ENCODE measurements at regions not wholly inside any gene's neighbourhood (a gene's known extent, or its start where the extent isn't known, plus 50 kb on each side); places are given as distances from the start of the nearest gene placed in this dataset.

GRCh38 chr7:67553378-67553777 lies 556.7 kb downstream of the TYW1 start:
- ChIA-PET CTCF (no interaction called here), POLR2A (no interaction called here)
- H3K4me1 Mint-ChIP-seq = no peaks in the 10 kb centered on the region
- Histone ChIP-seq H3K36me3 (ENCODE audit: control insufficient read depth in 2 of 2, extremely low read depth in 1 of 2, insufficient read depth in 1 of 2, low read length in 1 of 2) (no peaks in the 10 kb centered on the region), H3K9me3 (no peaks in the 10 kb centered on the region), H3K4me1 (ENCODE audit: control insufficient read depth in 1 of 2, extremely low read depth in 1 of 2, insufficient read depth in 2 of 2, low read length in 2 of 2) (no peaks in the 10 kb centered on the region), H3K27me3 (replicated peaks in 1 of 2; ENCODE audit: control insufficient read depth in 2 of 2, extremely low read depth in 1 of 2, insufficient read depth in 2 of 2, low read length in 1 of 2) (no peaks in the 10 kb centered on the region), H3K4me3 (ENCODE audit: control insufficient read depth in 1 of 2, extremely low read depth in 1 of 2, low read length in 1 of 2) (no peak overlapping the region), H3K27ac (ENCODE audit: low read length) (no peak overlapping the region)
- H3K4me3 Mint-ChIP-seq = no peak overlapping the region
- H3K36me3 Mint-ChIP-seq = no peaks in the 10 kb centered on the region
- ATAC-seq (replicated peaks in 1 of 4) (no peak), DNase-seq (no peak)
- H3K27me3 Mint-ChIP-seq = no peaks in the 10 kb centered on the region
- peaks cover 2 to 12% (median 5%) of the 10 kb centered on the region in 3 donors for H3K9me3 Mint-ChIP-seq
- whole genome bisulfite sequencing (ENCODE audit: insufficient coverage) = 75% methylated on average over 3 of the region's 5 CpGs
- no peak overlapping the region for H3K27ac Mint-ChIP-seq

- Histone ChIP-seq H3K36me3 (ENCODE audit: control insufficient read depth in 2 of 2, extremely low read depth in 1 of 2, insufficient read depth in 1 of 2, low read length in 1 of 2) (no peaks in the 10 kb centered on the region), H3K27ac (ENCODE audit: low read length) (no peak overlapping the region), H3K4me1 (ENCODE audit: control insufficient read depth in 1 of 2, extremely low read depth in 1 of 2, insufficient read depth in 2 of 2, low read length in 2 of 2) (no peaks in the 10 kb centered on the region), H3K9me3 (no peaks in the 10 kb centered on the region), H3K4me3 (ENCODE audit: control insufficient read depth in 1 of 2, extremely low read depth in 1 of 2, low read length in 1 of 2) (no peak overlapping the region), H3K27me3 (replicated peaks in 1 of 2; ENCODE audit: control insufficient read depth in 2 of 2, extremely low read depth in 1 of 2, insufficient read depth in 2 of 2, low read length in 1 of 2) (no peaks in the 10 kb centered on the region)
- Mint-ChIP-seq H3K36me3 (no peaks in the 10 kb centered on the region), H3K9me3 (peaks cover 4 to 22% (median 7%) of the 10 kb centered on the region in 3 donors), H3K27ac (no peak overlapping the region), H3K4me1 (no peaks in the 10 kb centered on the region), H3K4me3 (no peak overlapping the region), H3K27me3 (no peaks in the 10 kb centered on the region)
- no CpG with 5 or more reads among the region's 6 CpGs for WGBS (ENCODE audit: insufficient coverage)
- ChIA-PET CTCF (no interaction called here), POLR2A (no interaction called here)
- DNase-seq (no peak), ATAC-seq (replicated peaks in 1 of 4) (no peak)
These were observed 558.4 kb downstream of the TYW1 start for GRCh38 chr7:67554986-67555385.

GRCh38 chr7:67564959-67565358 lies 568.3 kb downstream of the TYW1 start:
- Histone ChIP-seq H3K27me3 (replicated peaks in 1 of 2; ENCODE audit: control insufficient read depth in 2 of 2, extremely low read depth in 1 of 2, insufficient read depth in 2 of 2, low read length in 1 of 2) (peaks cover 0 to 2% of the 10 kb centered on the region in 2 experiments), H3K27ac (ENCODE audit: low read length) (no peak overlapping the region), H3K4me1 (ENCODE audit: control insufficient read depth in 1 of 2, extremely low read depth in 1 of 2, insufficient read depth in 2 of 2, low read length in 2 of 2) (no peaks in the 10 kb centered on the region), H3K36me3 (ENCODE audit: control insufficient read depth in 2 of 2, extremely low read depth in 1 of 2, insufficient read depth in 1 of 2, low read length in 1 of 2) (no peaks in the 10 kb centered on the region), H3K4me3 (ENCODE audit: control insufficient read depth in 1 of 2, extremely low read depth in 1 of 2, low read length in 1 of 2) (no peak overlapping the region), H3K9me3 (no peaks in the 10 kb centered on the region)
- no peaks in the 10 kb centered on the region for H3K27me3 Mint-ChIP-seq
- peaks cover 6 to 12% (median 11%) of the 10 kb centered on the region in 3 donors for H3K9me3 Mint-ChIP-seq
- no peak for DNase-seq
- no peaks in the 10 kb centered on the region for H3K4me1 Mint-ChIP-seq
- 70% methylated on average over 3 of the region's 4 CpGs for WGBS (ENCODE audit: insufficient coverage)
- H3K27ac Mint-ChIP-seq = no peak overlapping the region
- no peak overlapping the region for H3K4me3 Mint-ChIP-seq
- H3K36me3 Mint-ChIP-seq = no peaks in the 10 kb centered on the region
- ChIA-PET CTCF (no interaction called here), POLR2A (no interaction called here)
- ATAC-seq (replicated peaks in 1 of 4) = no peak

GRCh38 chr7:67566101-67566500 lies 569.5 kb downstream of the TYW1 start:
- 38% methylated on average over 1 of the region's 4 CpGs for WGBS (ENCODE audit: insufficient coverage)
- ChIA-PET POLR2A (interaction anchor here in 1 of 2 donors (0.6 kb wide), 1 partner anchor 210 kb away, joined by 5 read pairs; no protein-coding TSS in a partner anchor), CTCF (interaction anchor here in 1 of 2 donors (0.6 kb wide), 3 partner anchors 200 to 1633 kb away, joined by 3 to 5 read pairs (median 5); no protein-coding TSS in a partner anchor)
- Histone ChIP-seq H3K9me3 (no peaks in the 10 kb centered on the region), H3K4me3 (ENCODE audit: control insufficient read depth in 1 of 2, extremely low read depth in 1 of 2, low read length in 1 of 2) (no peak overlapping the region), H3K36me3 (ENCODE audit: control insufficient read depth in 2 of 2, extremely low read depth in 1 of 2, insufficient read depth in 1 of 2, low read length in 1 of 2) (no peaks in the 10 kb centered on the region), H3K27me3 (replicated peaks in 1 of 2; ENCODE audit: control insufficient read depth in 2 of 2, extremely low read depth in 1 of 2, insufficient read depth in 2 of 2, low read length in 1 of 2) (peaks cover 0 to 2% of the 10 kb centered on the region in 2 experiments), H3K4me1 (ENCODE audit: control insufficient read depth in 1 of 2, extremely low read depth in 1 of 2, insufficient read depth in 2 of 2, low read length in 2 of 2) (no peaks in the 10 kb centered on the region), H3K27ac (ENCODE audit: low read length) (no peak overlapping the region)
- no peak for ATAC-seq (replicated peaks in 1 of 4)
- Mint-ChIP-seq H3K36me3 (no peaks in the 10 kb centered on the region), H3K4me1 (no peaks in the 10 kb centered on the region), H3K27ac (no peak overlapping the region), H3K4me3 (no peak overlapping the region), H3K27me3 (peaks cover 0 to 1% of the 10 kb centered on the region in 2 donors), H3K9me3 (peaks cover 6 to 12% (median 10%) of the 10 kb centered on the region in 3 donors)
- no peak for DNase-seq

GRCh38 chr7:67571026-67571545 lies 574.5 kb downstream of the TYW1 start:
- Mint-ChIP-seq H3K4me3 (no peak overlapping the region), H3K27ac (no peak overlapping the region), H3K27me3 (peaks cover 0 to 1% of the 10 kb centered on the region in 2 donors), H3K36me3 (no peaks in the 10 kb centered on the region), H3K4me1 (no peaks in the 10 kb centered on the region), H3K9me3 (peaks cover 0 to 4% (median 0%) of the 10 kb centered on the region in 3 donors)
- H3K27me3 ChIP-seq (replicated peaks in 1 of 2; ENCODE audit: control insufficient read depth in 2 of 2, extremely low read depth in 1 of 2, insufficient read depth in 2 of 2, low read length in 1 of 2) = peaks cover 0 to 2% of the 10 kb centered on the region in 2 experiments
- ATAC-seq (replicated peaks in 1 of 4) (no peak), DNase-seq (no peak)
- ChIA-PET POLR2A (no interaction called here), CTCF (no interaction called here)
- 100% methylated on average over 2 of the region's 7 CpGs for WGBS (ENCODE audit: insufficient coverage)
- H3K36me3 ChIP-seq (ENCODE audit: control insufficient read depth in 2 of 2, extremely low read depth in 1 of 2, insufficient read depth in 1 of 2, low read length in 1 of 2) = no peaks in the 10 kb centered on the region
- H3K4me3 ChIP-seq (ENCODE audit: control insufficient read depth in 1 of 2, extremely low read depth in 1 of 2, low read length in 1 of 2) = no peak overlapping the region
- H3K9me3 ChIP-seq = no peaks in the 10 kb centered on the region
- H3K4me1 ChIP-seq (ENCODE audit: control insufficient read depth in 1 of 2, extremely low read depth in 1 of 2, insufficient read depth in 2 of 2, low read length in 2 of 2) = no peaks in the 10 kb centered on the region
- no peak overlapping the region for H3K27ac ChIP-seq (ENCODE audit: low read length)

GRCh38 chr7:67573639-67574038 lies 577.0 kb downstream of the TYW1 start:
- no CpG with 5 or more reads among the region's 4 CpGs for WGBS (ENCODE audit: insufficient coverage)
- Mint-ChIP-seq H3K4me1 (no peaks in the 10 kb centered on the region), H3K4me3 (no peak overlapping the region), H3K27ac (no peak overlapping the region), H3K27me3 (peaks cover 0 to 1% of the 10 kb centered on the region in 2 donors), H3K36me3 (no peaks in the 10 kb centered on the region), H3K9me3 (peaks cover 0 to 7% (median 0%) of the 10 kb centered on the region in 3 donors)
- H3K27ac ChIP-seq (ENCODE audit: low read length) = no peak overlapping the region
- ATAC-seq (replicated peaks in 1 of 4) = no peak
- DNase-seq = no peak
- no peaks in the 10 kb centered on the region for H3K4me1 ChIP-seq (ENCODE audit: control insufficient read depth in 1 of 2, extremely low read depth in 1 of 2, insufficient read depth in 2 of 2, low read length in 2 of 2)
- ChIA-PET POLR2A (no interaction called here), CTCF (no interaction called here)
- no peaks in the 10 kb centered on the region for H3K9me3 ChIP-seq
- peaks cover 0 to 4% of the 10 kb centered on the region in 2 experiments for H3K27me3 ChIP-seq (replicated peaks in 1 of 2; ENCODE audit: control insufficient read depth in 2 of 2, extremely low read depth in 1 of 2, insufficient read depth in 2 of 2, low read length in 1 of 2)
- H3K36me3 ChIP-seq (ENCODE audit: control insufficient read depth in 2 of 2, extremely low read depth in 1 of 2, insufficient read depth in 1 of 2, low read length in 1 of 2) = no peaks in the 10 kb centered on the region
- no peak overlapping the region for H3K4me3 ChIP-seq (ENCODE audit: control insufficient read depth in 1 of 2, extremely low read depth in 1 of 2, low read length in 1 of 2)

- DNase-seq (no peak), ATAC-seq (replicated peaks in 1 of 4) (no peak)
- Mint-ChIP-seq H3K4me1 (no peaks in the 10 kb centered on the region), H3K27me3 (no peaks in the 10 kb centered on the region), H3K36me3 (no peaks in the 10 kb centered on the region), H3K4me3 (no peak overlapping the region), H3K27ac (no peak overlapping the region), H3K9me3 (peaks cover 13 to 36% (median 28%) of the 10 kb centered on the region in 3 donors)
- Histone ChIP-seq H3K36me3 (ENCODE audit: control insufficient read depth in 2 of 2, extremely low read depth in 1 of 2, insufficient read depth in 1 of 2, low read length in 1 of 2) (no peaks in the 10 kb centered on the region), H3K4me3 (ENCODE audit: control insufficient read depth in 1 of 2, extremely low read depth in 1 of 2, low read length in 1 of 2) (no peak overlapping the region), H3K27ac (ENCODE audit: low read length) (no peak overlapping the region), H3K9me3 (no peaks in the 10 kb centered on the region), H3K27me3 (replicated peaks in 1 of 2; ENCODE audit: control insufficient read depth in 2 of 2, extremely low read depth in 1 of 2, insufficient read depth in 2 of 2, low read length in 1 of 2) (no peaks in the 10 kb centered on the region), H3K4me1 (ENCODE audit: control insufficient read depth in 1 of 2, extremely low read depth in 1 of 2, insufficient read depth in 2 of 2, low read length in 2 of 2) (no peaks in the 10 kb centered on the region)
- ChIA-PET POLR2A (no interaction called here), CTCF (no interaction called here)
- WGBS (ENCODE audit: insufficient coverage) = 73% methylated on average over 4 of the region's 5 CpGs
These were observed 592.0 kb downstream of the TYW1 start for GRCh38 chr7:67588631-67589030.
